ENCODE measurements at regions not wholly inside any gene's neighbourhood (a gene's known extent, or its start where the extent isn't known, plus 50 kb on each side); places are given as distances from the start of the nearest gene placed in this dataset.

- TF ChIP-seq YY1 (IDR thresholded peaks at IDR 0.05; ENCODE audit: insufficient read depth, insufficient read length), result no peak
- no peak for TF ChIP-seq ZNF274 (IDR thresholded peaks at IDR 0.05; ENCODE audit: low read depth, low read length)
- TF ChIP-seq SUZ12 (IDR thresholded peaks at IDR 0.05; ENCODE audit: extremely low read depth, insufficient read depth, insufficient read length), result no peak
These were observed 96.8 kb upstream of the MBOAT2 start for GRCh38 chr2:9100080-9100876.
